Myocyte (in vitro differentiated cells): ENCODE measurements at regions not wholly inside any gene's neighbourhood (a gene's known extent, or its start where the extent isn't known, plus 50 kb on each side); places are given as distances from the start of the nearest gene placed in this dataset.

ENCODE experiments used
- DNase-seq: peaks from one replicate; pipeline ENCODE4 v3.0.0-alpha.2; 2012; ENCODE audit warnings: low read depth

DNA sequence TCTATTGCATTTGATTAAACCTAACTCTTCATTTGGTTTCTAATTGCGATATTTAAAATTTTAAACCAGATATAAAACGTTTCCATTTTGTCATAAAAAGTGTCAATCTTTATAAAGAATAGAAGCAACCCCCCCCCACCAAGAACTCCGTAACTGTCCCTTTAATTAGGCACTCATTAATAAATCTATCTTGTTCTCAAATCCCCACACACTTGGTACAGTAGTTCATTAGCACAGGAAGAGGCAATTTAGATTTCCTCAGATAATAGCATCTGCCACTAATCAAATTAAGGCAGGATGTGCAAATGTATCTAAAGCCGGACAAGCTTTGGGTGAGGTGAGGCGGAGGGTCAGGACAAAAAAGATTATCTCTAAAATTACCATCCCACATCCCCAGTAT is 1143.3 kb upstream of the AUTS2 start:
- DNase-seq, result no peak

DNA sequence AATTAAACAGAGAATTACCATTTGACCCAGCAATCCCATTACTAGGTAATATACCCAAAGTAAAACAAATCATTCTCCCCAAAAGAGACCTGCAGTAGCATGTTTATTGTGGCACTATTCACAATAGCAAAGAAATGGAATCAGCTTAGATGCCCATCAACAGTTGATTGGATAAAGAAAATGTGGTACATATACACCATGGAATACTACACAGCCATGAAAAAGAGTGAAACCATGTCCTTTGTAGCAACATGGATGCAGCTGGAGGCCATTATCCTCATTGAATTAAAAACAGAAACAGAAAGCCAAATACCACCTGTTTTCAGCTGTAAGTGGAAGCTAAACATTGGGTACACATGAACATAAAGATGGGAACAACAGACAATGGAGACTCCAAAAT is 1141.8 kb upstream of the AUTS2 start:
- DNase-seq, result no peak

DNA sequence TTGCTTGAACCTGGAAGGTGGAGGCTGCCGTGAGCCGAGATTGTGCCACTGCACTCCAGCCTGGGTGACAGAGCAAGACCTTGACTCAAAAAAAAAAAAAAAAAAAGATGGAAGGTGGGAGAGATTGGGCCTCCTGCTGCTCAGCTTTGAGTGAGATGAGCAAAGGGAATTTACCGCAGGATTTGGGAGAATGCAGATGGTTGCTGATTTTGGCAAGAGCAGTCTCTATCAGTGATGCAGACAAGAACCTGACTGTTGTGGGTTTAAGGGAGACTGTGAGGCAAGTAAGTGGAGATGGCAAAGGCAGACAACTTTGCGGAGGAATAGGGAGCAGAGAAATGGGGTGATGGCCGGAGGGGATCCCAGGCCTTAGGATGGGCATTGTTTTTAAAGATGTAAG is 1140.8 kb upstream of the AUTS2 start:
- DNase-seq, result no peak

DNA sequence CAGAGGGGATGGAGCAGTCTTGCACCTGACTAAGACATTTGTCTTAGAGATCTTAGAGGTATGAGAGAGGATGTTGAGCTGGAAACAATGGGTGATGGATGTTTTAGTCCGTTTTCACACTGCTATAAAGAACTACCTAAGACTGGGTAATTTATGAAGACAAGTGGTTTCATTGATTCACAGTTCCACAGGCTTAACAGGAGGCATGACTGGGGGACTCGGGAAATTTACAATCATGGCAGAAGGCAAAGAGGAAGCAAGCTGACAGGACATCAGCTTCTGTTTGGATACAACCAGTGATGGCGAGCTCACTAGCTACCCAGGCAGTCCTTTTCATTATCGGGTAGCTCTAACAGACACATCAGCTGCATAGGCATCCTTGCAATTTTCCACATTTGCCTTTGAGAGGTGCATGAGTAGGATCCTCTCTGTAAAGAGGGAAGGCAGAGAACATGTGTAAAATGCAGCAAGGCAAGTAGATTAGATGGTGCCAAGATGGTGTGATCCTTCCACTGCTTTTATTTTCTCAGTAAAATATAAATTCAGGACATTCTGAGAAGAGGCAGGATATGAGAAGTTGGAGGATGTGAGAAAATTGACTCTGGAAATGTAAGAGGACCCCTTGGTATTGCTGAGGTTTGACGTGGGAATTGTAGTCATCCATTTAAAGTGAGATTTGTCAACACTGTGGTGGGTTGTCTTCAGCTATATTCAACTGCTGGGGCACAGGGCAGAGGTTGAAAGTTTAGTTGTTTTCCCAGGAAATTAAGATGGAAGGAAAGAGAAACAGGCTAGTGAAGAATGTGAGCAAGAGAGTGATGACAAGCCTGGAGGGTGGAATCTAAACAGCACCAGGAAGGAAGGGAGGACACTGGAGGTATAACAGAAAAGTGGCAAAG is 1140.0 kb upstream of the AUTS2 start:
- no peak for DNase-seq

DNA sequence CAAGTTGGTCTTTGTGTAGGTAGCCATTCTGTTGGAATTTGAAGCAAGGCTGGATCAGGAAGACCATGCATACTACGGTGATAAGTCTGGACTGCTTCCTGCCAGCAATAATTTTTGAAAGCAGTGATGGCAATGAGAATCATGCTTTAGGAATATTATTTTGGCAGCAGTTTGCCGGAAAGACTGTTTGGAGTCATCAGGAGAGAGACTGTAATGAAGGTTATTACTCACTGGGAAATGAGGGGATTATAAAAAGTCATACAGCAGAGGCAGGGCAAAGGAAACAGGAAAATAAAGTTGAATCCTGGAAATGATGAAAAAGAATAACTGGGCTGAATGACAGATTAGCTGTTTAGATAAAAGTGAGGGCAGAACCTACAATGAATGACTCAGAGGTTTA is 1136.8 kb upstream of the AUTS2 start:
- no peak for DNase-seq

DNA sequence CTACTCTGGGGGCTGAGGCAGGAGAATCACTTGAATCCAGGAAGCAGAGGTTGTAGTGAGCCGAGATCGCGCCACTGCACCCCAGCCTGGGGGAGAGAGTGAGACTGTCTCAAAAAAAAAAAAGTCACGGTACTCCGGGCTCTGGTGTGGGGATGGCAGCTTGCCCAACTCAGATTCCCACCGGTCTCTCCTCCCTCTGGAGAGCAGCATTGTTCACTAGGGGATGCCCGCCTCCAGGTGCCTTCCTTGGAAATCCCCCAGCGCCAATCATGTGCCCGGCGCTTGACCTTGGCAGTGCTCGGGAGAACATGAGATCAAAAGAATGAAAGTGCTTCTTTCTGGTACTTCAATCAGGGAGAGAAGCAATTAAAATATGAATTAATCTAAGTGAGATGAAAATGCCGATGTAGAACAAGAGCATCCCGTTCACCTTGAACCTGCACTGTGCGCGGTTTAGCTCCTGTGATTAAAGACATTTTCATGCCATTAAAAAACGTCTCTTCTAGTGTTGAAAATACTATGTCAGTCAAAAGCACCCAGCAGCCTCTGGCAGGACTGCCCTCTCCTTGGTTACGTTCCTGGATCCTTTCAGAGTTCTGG is 1127.3 kb upstream of the AUTS2 start:
- DNase-seq, result no peak

DNA sequence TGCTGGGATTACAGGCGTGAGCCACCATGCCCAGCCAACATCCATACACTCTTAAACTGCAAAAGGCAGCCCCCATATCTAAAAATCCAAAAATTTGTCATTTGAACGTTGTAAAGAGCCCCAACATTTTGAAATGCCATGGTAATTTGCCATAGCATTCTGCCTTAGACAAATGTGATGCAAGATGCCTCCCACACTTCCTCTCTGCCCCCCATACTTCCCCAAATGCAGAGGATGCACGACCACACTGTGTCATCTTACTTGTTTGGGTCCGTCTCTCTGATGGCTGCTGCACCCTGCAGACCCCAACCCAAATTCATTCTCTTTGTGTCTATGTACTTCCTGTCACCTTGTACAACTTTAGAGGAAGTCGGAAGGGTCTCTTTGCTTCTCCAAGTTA is 1125.6 kb upstream of the AUTS2 start:
- no peak for DNase-seq

DNA sequence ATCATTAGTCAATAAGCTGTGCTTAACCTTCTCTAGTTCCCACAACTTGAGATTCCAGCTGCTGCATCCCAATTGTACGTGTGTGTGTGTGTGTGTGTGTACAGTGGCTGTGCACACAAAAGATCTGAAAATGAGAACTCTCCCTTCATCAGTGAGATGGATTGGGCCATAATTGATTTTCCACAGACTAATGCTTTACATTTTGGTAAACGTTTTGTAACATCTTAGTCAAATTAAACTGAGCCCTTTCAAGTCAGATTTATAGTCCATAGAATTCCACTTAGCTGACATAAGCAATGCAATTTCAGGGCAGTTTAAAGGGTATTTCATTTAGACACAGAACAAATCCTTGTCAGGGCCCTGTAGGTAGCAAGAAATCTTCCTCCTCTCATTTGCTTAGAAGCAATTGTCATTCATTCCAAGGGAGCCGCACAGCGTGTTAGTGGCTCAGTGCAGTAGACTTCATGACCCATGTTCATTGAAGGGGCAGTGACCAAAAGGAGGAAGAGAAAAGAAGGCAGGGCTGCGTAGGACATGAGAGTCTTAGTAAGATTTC is 1123.5 kb upstream of the AUTS2 start:
- no peak for DNase-seq

DNA sequence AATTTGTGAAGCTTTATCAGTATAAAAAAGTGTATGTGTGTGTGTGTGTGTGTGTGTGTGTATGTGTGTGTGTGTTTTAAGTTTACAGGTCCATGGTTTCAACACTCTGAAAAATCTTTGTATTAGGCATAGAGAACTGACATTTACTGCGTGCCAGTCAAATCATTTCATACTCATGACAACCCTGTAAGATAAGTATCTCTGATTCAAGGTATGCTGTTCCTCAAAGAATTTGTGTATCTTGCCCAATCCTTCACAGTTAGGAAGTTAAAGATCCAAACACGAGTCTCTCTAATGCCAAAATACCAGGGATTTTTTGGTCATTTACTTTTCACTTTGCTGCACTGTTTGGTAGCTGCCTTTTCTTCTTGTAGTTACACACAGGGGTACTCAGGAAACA is 1121.3 kb upstream of the AUTS2 start:
- DNase-seq, result no peak

DNA sequence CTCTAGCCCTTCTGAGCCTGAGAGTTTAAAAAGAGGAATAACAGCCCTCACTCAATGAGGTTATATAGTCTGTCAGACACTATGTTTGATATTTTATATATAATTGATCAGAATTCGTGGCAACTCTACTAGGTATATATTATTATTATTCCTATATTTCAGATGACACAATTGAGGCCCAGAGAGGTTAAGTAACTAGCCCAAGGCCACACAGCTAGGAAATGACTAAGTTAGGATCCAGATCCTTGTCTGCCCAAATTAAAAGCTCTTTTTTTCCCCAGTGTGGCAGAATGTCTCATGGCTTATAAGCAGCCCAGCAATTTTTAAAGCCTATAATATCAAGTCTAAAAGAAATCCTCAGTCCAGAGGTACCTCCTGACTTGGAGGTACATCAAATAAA is 1119.9 kb upstream of the AUTS2 start:
- DNase-seq, result no peak

DNA sequence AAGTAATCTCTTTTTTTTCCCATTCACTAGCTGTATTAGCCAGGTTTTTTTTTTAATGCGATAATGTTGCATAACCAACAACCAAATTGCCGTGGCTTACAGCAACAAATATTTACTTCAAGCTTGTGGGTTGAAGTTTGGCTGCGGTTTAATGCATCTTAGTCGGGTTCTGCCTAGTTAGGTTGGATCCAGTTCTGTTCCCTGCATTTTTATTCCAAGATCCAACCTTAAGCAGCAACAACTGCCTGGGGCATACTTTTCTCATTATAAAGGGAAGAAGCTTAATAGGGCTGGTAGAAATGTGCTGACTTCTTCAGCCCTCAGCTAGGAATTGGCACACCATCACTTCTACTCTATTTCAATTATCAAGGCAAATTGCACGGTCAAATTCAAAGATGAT is 1115.5 kb upstream of the AUTS2 start:
- no peak for DNase-seq

DNA sequence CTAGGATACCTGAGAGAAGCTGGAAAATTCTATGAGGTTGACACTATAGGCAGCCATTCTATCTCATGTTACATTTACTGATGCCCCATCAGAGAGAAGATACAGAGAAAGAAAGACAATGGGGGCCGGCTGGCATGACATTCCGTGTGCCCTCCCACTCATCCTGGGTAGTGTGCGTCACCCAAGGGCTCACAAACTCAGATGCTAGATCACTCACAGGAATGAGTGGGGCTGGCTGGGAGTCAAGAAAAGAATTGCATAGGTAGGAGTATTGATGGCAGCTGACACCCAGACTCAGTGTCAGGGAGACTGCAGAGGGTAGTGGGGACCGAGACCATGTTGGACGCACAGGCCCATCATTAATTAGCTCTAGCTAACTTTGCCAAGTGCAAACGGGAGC is 1113.5 kb upstream of the AUTS2 start:
- no peak for DNase-seq

DNA sequence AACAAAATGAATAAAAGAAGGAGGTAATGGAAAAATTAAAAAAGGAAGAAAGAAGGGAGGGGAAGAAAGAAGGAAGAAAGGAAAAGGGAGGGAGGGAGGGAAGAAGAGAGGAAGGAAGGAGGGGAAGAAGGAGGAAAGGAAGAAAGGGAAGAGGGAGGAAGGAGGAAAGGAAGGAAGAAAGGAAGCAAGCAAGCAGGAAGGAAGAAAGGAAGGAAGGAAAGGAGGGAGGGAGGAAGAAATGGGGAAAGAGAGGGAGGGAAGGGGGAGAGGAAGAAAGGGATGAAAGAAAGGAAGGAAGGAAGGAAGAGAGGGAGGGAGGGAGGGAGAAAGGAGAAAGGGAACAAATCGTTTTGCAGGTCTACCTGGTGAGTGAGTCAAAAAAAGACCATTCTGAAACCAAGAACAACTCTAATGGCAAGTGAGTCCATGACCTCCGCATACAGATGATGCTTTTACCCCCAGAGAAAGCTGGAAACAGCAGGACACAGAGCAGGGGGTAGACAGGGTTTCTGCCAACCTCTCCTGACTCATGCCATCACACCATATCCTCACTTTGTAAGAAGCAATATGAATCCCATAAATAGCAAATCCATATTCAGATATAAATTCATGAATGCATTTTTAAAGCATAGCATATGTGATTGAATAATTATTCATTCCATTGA is 1112.9 kb upstream of the AUTS2 start:
- DNase-seq, result no peak

DNA sequence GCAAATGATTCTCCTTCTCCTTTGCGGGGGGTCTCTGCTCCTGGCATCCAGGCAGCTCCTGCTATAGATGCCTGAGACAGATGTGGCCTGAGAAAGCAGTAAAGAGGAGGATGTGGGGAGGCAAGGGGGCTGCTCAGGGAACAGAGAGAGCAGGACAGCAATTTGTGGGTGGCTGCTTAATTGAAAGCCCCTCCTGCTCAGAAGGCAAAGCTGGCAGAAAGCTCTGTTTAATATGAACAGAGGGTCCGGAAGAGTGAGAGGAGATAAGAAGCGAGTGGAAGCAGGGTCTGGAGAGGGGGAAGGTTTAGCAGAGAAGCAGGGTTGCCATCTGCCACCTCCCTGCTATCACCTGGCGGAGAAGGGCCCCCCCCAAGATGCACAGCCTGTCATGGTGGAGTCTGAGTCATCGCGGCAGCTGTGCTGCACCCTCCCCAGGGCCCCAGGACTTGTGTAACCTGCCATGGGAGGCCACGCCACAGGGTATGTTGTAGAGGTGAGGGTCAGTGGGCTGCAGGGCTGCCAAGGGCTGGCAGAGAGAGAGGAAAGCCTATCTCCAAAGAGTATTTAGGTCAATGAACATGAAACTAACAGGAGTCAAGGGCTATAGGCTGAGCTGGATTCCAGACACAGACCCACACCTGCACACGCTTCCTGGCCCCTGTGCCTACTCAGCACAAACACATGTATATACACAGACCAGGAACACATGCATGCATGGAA is 1109.8 kb upstream of the AUTS2 start:
- DNase-seq, result no peak

DNA sequence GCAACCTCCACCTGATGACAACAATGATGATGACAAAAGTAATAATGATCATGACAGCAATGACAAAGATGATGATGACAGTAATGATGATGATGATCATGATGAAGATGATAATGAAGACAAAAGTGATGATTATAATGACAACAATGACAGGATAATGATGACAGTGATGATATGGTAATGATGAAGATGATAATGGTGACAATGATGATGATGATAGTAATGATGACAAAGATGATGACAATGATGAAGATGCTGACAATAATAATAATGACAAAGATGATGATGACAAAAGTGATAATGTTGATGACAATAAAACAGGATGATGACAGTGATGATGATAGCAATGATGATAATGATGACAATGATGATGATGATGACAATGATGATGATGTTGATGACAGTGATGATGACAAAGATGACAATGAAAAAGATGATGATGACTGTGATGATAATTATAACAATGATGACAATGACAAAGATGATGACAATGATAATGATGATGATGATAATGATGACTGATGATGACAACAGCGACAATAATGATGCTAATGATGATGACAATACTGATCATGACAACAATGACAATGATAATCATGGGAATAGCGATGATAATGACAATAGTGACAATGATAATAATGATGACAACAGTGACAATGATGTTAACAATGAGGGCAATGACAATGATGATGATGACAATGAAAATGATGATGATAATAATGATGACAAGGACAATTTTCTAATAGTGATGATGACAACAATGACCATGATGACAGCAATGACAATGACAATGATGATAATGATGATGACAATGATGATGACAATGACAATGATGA is 1106.5 kb upstream of the AUTS2 start:
- DNase-seq, result no peak

DNA sequence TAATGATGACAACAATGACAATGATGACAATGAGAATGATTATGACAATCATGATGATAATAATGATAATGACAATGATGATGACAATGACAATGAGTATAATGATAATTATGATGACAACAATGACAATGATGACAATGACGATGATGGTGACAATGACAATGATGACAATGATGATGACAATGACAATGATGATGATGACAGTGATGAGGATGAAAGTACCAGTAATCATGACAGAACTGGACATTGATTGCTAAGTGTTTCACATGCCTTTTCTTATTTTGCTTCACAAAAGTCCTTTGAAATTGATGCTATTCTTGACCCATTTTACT is 1106.0 kb upstream of the AUTS2 start:
- no peak for DNase-seq

DNA sequence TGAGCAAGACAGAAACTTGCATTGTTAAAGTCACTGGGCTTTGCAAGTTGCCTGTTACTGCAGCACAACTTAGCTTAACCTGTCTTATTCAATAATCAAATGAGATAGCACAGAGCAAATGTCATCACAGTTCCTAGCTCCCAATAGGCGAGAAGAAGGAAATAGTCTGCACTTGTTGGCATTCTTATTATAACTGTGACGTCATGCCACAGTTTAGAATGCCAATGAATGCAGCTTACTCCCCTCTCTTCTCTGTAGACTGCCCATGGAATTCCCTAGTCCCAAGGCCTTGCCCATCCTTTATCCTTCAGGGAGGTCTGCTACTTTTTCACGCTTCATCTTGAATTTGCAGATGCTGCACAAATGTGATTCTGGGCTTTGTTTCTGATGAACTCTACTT is 1094.9 kb upstream of the AUTS2 start:
- no peak for DNase-seq

DNA sequence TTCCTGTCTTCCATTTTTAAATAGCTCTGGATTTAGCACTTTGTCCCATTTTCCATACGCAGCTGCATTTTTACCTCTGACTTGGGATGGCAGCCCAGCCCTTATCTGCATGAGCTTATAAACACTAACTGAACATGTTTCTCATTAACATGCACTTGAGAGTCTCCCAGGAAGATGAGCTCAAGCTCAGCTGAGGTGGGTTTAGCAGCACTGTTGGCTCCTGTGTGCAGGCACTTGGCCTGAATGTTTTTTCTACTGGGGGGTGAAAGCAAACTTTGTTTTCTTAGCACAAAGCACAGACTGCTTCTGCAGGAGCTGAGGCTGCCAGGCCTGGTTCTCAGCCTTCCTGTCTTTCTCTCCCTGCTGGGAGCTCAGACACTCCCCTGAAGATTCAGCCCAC is 1093.6 kb upstream of the AUTS2 start:
- no peak for DNase-seq

DNA sequence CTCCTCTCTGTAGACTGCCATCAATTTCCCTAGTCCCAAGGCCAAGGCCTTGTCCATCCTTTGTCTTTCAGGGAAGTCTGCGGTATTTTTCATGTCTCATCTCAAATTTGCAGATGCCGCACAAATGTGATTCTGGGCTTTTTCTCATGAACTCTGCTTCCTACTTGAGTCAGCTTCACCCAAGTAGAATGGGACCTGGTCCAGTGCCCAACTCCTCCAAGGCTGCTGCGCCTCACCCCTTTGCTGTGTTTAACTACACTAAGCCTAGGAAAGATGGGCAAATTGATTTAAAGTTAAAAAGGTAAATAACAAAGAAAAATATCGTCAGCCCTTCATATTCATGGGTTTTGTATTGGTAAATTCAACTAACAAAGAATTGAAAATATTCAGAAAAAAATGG is 1092.6 kb upstream of the AUTS2 start:
- DNase-seq, result no peak

DNA sequence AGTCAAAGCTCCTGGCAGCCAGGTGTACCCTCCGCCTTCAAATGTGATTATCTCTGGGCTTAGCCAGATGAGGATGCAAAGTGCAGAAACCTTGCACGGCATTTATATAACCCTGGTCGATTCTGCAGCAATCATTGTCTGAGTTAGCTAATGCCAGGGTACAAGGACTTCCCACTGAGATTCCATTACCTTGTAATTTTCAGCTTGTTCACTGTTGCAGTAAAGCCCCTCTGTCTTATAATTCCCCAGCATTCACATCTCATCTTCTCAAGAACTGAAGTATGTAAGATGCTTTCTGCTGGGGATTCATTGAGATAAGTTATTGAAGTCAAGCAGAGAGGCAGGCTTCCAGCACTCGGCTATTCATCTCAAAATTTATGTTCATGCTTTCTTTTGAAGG is 1090.6 kb upstream of the AUTS2 start:
- no peak for DNase-seq

DNA sequence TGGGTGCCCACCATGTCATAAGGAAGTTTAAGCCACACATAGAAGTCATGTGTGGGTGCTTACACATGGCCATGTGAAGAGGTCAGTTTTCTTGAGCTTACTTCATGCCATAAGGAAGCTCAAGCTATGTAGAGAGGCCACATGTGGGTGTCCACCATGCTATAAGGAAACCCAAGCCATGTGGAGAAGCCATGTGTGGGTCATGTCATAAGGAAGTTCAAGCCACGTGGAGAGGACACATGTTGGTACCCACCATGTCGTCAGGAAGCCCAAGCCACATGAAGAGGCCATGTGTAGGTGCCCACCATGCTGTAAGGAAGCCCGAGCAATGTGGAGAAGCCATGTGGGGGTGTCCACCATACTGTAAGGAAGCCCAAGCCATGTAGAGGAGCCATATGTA is 1089.2 kb upstream of the AUTS2 start:
- DNase-seq, result no peak
